ENCODE measurements at regions not wholly inside any gene's neighbourhood (a gene's known extent, or its start where the extent isn't known, plus 50 kb on each side); places are given as distances from the start of the nearest gene placed in this dataset.

DNA sequence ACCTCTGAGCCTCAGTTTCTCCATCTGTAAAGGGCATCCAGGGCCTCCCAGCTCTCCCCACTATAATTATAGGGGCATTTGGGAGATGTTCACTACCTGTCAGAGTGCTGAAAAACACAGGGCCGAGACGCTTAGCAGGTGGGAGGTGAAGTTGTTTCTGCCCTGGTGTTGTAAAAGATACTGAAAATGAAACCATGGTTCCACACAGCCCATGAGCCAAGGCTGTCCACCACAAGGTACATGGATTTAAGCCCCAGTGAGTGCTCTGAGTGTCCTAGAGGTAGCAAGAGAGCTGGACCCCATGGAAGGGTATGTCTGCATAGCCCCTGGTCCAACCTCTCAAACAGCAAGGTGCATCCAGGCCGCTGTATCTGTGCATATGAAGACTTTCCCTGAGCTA, 137.5 kb downstream of the C5orf15 start:
- ChIA-PET POLR2A (no interaction called here), CTCF (interaction anchor here (2.4 kb wide), 1 partner anchor 39 kb away, joined by 8 read pairs; no protein-coding TSS in a partner anchor)
- no peak overlapping the region for H3K4me3 ChIP-seq (ENCODE audit: low read depth, low read length)
- TF ChIP-seq, protein P1, sequence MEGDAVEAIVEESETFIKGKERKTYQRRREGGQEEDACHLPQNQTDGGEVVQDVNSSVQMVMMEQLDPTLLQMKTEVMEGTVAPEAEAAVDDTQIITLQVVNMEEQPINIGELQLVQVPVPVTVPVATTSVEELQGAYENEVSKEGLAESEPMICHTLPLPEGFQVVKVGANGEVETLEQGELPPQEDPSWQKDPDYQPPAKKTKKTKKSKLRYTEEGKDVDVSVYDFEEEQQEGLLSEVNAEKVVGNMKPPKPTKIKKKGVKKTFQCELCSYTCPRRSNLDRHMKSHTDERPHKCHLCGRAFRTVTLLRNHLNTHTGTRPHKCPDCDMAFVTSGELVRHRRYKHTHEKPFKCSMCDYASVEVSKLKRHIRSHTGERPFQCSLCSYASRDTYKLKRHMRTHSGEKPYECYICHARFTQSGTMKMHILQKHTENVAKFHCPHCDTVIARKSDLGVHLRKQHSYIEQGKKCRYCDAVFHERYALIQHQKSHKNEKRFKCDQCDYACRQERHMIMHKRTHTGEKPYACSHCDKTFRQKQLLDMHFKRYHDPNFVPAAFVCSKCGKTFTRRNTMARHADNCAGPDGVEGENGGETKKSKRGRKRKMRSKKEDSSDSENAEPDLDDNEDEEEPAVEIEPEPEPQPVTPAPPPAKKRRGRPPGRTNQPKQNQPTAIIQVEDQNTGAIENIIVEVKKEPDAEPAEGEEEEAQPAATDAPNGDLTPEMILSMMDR (IDR thresholded peaks at IDR 0.05; ENCODE audit: insufficient read depth, low read length, missing control alignments) = no peak
- no peak for DNase-seq (ENCODE audit: low read depth, low spot score)

GRCh38 chr5:133830281-133830680, 138.1 kb downstream of the C5orf15 start:
- DNase-seq (ENCODE audit: low read depth, low spot score) = no peak
- no peak overlapping the region for H3K4me3 ChIP-seq (ENCODE audit: low read depth, low read length)
- ChIA-PET CTCF (interaction anchor here (2.4 kb wide), 1 partner anchor 39 kb away, joined by 8 read pairs; no protein-coding TSS in a partner anchor), POLR2A (no interaction called here)
- TF ChIP-seq, protein P1 (IDR thresholded peaks at IDR 0.05; ENCODE audit: insufficient read depth, low read length, missing control alignments) = no peak

DNA sequence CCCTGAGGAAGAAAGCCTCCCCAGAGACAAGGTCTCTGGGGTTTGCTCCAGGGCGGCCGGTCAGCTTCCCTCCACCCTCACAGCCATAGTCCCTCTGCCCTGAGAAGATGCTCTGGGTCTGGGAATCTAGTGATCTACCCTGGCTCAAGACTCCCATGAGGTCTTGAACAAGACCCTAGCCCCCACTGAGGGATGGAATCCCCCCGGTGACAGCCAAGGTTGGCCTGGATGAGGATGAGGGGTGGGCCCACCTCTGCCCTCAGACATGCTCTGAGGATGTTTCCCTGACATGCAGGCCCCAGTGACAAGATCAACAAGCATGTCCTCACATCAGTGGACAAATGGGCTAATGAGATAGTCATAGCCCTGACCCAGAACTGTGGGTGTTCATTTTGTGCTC, 138.6 kb downstream of the C5orf15 start:
- POLR2A ChIA-PET = no interaction called here
- DNase-seq (ENCODE audit: low read depth, low spot score) = no peak
- CTCF ChIA-PET = no interaction called here
- TF ChIP-seq, protein P1 (IDR thresholded peaks at IDR 0.05; ENCODE audit: insufficient read depth, low read length, missing control alignments) = no peak
- H3K4me3 ChIP-seq (ENCODE audit: low read depth, low read length) = no peak overlapping the region

GRCh38 chr5:133828722-133829121, 139.7 kb downstream of the C5orf15 start:
- POLR2A ChIA-PET = no interaction called here
- DNase-seq (ENCODE audit: low read depth, low spot score) = no peak
- CTCF ChIA-PET = interaction anchor here (0.8 to 1.2 kb wide), 2 partner anchors 9 to 41 kb away, joined by 3 read pairs; no protein-coding TSS in a partner anchor
- H3K4me3 ChIP-seq (ENCODE audit: low read depth, low read length) = no peak overlapping the region
- TF ChIP-seq, protein P1 (IDR thresholded peaks at IDR 0.05; ENCODE audit: insufficient read depth, low read length, missing control alignments) = no peak

- H3K4me3 ChIP-seq (ENCODE audit: low read depth, low read length) = no peak overlapping the region
- TF ChIP-seq, protein P1 (IDR thresholded peaks at IDR 0.05; ENCODE audit: insufficient read depth, low read length, missing control alignments) = no peak
- ChIA-PET CTCF (interaction anchor here (0.8 to 1.2 kb wide), 2 partner anchors 10 to 42 kb away, joined by 3 read pairs; no protein-coding TSS in a partner anchor), POLR2A (no interaction called here)
- no peak for DNase-seq (ENCODE audit: low read depth, low spot score)
Observed at GRCh38 chr5:133827830-133828229, 140.6 kb downstream of the C5orf15 start.

DNA sequence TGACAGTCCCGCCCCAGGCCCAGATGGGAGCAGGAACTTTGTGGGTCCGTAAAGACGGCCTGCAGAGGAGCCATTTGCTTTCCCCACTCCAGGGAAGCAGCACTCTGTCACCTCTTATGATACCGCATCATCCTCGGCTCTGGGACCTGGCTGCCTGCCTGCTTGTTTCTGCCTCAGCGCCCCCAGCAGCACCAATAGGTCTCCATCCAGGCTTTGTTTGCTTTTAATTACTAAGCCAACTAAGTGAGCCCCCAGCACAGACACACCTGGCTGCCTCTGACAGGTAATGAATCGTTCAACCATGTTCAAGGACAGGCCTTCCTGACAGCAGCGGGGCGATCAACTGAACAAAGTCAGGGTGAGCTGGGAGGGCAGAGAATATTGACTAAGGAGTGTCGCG, 141.4 kb downstream of the C5orf15 start:
- ChIA-PET CTCF (no interaction called here), POLR2A (no interaction called here)
- no peak overlapping the region for H3K4me3 ChIP-seq (ENCODE audit: low read depth, low read length)
- DNase-seq (ENCODE audit: low read depth, low spot score) = no peak
- TF ChIP-seq, protein P1 (IDR thresholded peaks at IDR 0.05; ENCODE audit: insufficient read depth, low read length, missing control alignments) = no peak
